ENCODE measurements at regions not wholly inside any gene's neighbourhood (a gene's known extent, or its start where the extent isn't known, plus 50 kb on each side); places are given as distances from the start of the nearest gene placed in this dataset.

- ATAC-seq (no peak), DNase-seq (no peak)
- no peaks in the 10 kb centered on the region for H3K4me1 ChIP-seq
- H3K36me3 ChIP-seq: no peaks in the 10 kb centered on the region
- H3K27ac ChIP-seq: no peak overlapping the region
- no peaks in the 10 kb centered on the region for H3K27me3 ChIP-seq
- TF ChIP-seq CTCF (IDR thresholded peaks at IDR 0.05) (no peak), POLR2A (IDR thresholded peaks at IDR 0.05) (no peak)
- intact Hi-C loops (cut with DNase I): no loop called here
- H3K9me3 ChIP-seq: no peaks in the 10 kb centered on the region
- WGBS, 4 donors: 75 to 88% (median 84%) methylated on average over 5 of the region's 5 CpGs
- no peak overlapping the region for H3K4me3 ChIP-seq
Observed at GRCh38 chr11:92393218-92393617, 168.6 kb downstream of the FAT3 start.

GRCh38 chr11:92396133-92396532 is 171.5 kb downstream of the FAT3 start:
- 88 to 100% (median 91%) methylated on average over 1 of the region's 1 CpG for WGBS, 4 donors
- Histone ChIP-seq H3K27ac (no peak overlapping the region), H3K27me3 (no peaks in the 10 kb centered on the region), H3K4me1 (no peaks in the 10 kb centered on the region), H3K9me3 (no peaks in the 10 kb centered on the region), H3K4me3 (no peak overlapping the region), H3K36me3 (no peaks in the 10 kb centered on the region)
- intact Hi-C loops (cut with DNase I): no loop called here
- no peak for ATAC-seq
- TF ChIP-seq POLR2A (IDR thresholded peaks at IDR 0.05): no peak
- DNase-seq: no peak

- Histone ChIP-seq H3K4me1 (no peaks in the 10 kb centered on the region), H3K4me3 (no peak overlapping the region), H3K27ac (no peak overlapping the region), H3K36me3 (no peaks in the 10 kb centered on the region), H3K27me3 (no peaks in the 10 kb centered on the region), H3K9me3 (no peaks in the 10 kb centered on the region)
- no peak for ATAC-seq
- TF ChIP-seq POLR2A (IDR thresholded peaks at IDR 0.05) (no peak), CTCF (IDR thresholded peaks at IDR 0.05) (no peak)
- intact Hi-C loops (cut with DNase I): no loop called here
- WGBS, 4 donors: 89 to 93% (median 90%) methylated on average over 9 of the region's 9 CpGs
- no peak for DNase-seq
Observed at GRCh38 chr11:92397221-92397755, 172.7 kb downstream of the FAT3 start.

- no peaks in the 10 kb centered on the region for H3K4me1 ChIP-seq
- no peaks in the 10 kb centered on the region for H3K36me3 ChIP-seq
- no peak overlapping the region for H3K27ac ChIP-seq
- intact Hi-C loops (cut with DNase I): no loop called here
- H3K4me3 ChIP-seq: no peak overlapping the region
- no peak for DNase-seq
- no peaks in the 10 kb centered on the region for H3K27me3 ChIP-seq
- WGBS, 4 donors: 67 to 75% (median 74%) methylated on average over 3 of the region's 3 CpGs
- peaks cover 0 to 3% (median 0%) of the 10 kb centered on the region in 12 donors for H3K9me3 ChIP-seq
- no peak for ATAC-seq
- TF ChIP-seq POLR2A (IDR thresholded peaks at IDR 0.05) (no peak), CTCF (IDR thresholded peaks at IDR 0.05) (no peak)
Observed at GRCh38 chr11:92399705-92400104, 175.1 kb downstream of the FAT3 start.

GRCh38 chr11:92401520-92401919 is 176.9 kb downstream of the FAT3 start:
- intact Hi-C loops (cut with DNase I): no loop called here
- Histone ChIP-seq H3K27ac (no peak overlapping the region), H3K4me1 (no peaks in the 10 kb centered on the region), H3K36me3 (no peaks in the 10 kb centered on the region), H3K4me3 (no peak overlapping the region), H3K9me3 (peaks cover 0 to 3% (median 0%) of the 10 kb centered on the region in 12 donors), H3K27me3 (no peaks in the 10 kb centered on the region)
- no peak for ATAC-seq
- TF ChIP-seq CTCF (IDR thresholded peaks at IDR 0.05): no peak
- TF ChIP-seq POLR2A (IDR thresholded peaks at IDR 0.05): no peak
- DNase-seq: no peak

Data from heart left ventricle (tissue), 16 donors.